HG02798 (cell line): ENCODE measurements at regions not wholly inside any gene's neighbourhood (a gene's known extent, or its start where the extent isn't known, plus 50 kb on each side); places are given as distances from the start of the nearest gene placed in this dataset.

Experiments used
- ATAC-seq: cut with Tn5 transposase; IDR thresholded peaks from one replicate; pipeline ENCODE4 v1.9.1; 2021; ENCODE audit warnings: mild to moderate bottlenecking; ENCODE audit not compliant: unreplicated experiment, poor library complexity

DNA sequence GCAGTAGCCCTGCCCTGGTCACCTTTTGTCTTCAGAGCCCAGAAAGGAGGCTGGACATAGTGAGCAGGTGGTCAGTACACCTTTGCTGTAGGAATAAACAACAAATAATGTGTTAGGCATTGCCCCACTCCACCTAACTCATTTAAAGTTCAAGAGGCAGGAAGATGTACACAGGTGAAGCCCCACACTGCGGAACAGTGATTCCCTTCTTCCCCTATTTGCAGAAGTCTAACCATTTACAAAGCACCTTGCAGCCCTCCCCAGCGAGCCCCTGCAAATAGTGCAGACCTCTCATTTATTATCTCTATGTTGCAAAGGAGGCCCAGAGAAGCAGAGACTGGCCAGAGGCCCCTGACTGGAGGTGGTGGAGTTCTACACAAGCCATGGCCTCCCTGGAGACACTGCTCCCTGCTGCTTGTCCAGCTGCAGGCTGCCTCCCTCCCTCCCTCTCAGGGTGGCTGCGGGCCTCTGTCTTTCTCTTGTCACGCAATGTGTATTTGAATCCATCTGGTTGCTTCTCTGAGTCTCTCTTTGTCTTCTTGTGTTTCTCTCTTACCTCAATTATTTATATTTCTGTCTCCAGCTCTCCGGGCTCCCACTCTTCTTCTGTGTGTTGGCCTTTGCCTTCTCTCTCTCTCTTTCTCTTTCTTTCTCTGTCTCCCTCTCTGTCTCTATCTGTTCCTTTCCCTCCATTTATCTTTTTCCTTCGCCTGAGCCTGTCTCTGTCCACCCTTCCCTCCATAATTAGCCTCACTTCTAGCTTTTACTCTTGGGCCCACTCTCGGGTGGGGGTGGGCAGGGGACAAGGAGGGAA is 59.1 kb upstream of the PRDM11 start:
- ATAC-seq = no peak

DNA sequence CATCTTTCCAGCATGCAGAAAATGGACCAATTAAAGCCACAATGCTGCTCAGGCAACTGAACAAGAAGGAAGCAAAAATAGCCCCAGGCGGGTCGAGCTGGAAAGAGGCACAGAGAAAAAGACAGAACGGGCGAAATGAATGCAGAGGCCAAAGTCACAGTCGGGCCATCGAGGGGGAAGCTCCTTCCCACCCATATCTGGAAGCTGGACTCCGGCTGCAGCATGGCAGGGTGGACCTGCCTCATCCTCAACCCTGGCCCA is 58.6 kb upstream of the PRDM11 start:
- ATAC-seq = no peak

DNA sequence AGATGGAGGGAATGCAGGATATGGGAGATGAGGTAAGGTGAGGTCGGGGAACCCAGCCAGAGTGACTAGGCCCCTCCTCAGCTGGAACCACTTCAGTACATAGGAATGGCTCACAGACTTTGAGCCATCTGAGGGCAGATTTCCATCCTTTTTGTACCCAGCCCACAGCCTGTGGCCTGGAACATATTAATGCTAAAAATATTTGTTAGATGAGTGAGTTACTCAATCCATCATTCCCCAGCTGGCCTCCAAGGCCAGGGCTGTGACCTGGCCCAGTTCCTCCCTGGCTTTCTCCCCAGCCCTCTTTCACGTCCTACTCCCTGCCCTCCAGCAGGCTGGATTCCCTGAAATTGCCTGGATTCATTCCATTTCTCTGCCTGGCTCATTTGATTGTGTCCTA is 57.2 kb upstream of the PRDM11 start:
- no peak for ATAC-seq

DNA sequence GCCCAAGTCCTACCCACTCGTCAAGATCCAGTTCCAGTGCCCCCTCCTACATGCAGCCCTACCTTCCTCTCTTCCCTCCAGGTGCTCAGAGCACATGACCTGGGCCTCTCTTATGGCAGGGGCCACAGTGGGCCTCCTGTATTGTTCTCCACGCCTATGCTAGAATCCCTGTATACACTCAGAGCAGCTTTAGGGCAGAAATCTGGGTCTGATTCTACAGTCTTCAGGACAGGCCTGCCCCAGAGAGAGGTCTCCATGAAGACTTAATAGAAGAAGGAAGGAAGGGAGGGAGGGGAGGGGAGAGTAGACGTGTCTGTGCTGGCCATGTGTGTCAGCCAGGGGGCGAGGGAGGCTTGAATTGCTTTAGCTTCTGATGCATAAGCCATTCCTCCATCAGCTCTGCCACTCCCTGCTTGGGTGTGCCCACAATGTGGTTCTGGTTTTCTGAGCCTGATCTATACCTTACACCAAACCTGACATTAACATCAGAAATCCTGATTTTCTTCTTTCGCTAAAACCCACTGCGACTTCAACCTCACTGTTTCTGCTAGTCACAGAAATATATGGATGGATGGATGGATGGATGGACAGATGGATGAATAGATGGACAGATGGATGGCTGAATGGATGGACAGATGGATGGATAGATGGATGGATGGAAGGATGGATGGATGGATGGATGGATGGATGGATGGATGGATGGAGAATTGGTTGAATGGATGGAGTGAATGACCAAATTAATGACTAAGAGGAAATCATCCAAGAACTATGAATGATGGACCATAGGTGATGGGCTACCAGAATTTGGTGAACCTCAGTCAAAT is 56.6 kb upstream of the PRDM11 start:
- ATAC-seq = no peak

DNA sequence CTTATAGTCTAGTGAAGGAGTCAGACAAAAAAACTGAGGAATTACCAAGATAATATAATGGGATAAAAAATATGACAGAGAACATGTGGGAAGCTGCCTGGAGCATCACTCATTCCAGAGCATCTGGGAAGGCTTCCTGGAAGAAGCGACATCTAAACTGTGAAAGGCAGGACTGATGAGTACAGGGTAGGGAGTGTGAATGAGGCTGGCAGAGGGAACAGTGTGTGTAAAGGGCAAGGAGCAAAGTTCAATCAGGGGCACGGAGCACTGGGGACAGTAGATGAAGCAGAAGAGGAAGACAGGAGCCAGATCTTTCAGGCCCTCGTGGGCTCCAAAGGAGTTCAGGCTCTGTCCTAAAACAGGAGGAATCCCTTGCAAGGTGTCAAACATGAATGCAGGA is 55.8 kb upstream of the PRDM11 start:
- ATAC-seq = no peak

DNA sequence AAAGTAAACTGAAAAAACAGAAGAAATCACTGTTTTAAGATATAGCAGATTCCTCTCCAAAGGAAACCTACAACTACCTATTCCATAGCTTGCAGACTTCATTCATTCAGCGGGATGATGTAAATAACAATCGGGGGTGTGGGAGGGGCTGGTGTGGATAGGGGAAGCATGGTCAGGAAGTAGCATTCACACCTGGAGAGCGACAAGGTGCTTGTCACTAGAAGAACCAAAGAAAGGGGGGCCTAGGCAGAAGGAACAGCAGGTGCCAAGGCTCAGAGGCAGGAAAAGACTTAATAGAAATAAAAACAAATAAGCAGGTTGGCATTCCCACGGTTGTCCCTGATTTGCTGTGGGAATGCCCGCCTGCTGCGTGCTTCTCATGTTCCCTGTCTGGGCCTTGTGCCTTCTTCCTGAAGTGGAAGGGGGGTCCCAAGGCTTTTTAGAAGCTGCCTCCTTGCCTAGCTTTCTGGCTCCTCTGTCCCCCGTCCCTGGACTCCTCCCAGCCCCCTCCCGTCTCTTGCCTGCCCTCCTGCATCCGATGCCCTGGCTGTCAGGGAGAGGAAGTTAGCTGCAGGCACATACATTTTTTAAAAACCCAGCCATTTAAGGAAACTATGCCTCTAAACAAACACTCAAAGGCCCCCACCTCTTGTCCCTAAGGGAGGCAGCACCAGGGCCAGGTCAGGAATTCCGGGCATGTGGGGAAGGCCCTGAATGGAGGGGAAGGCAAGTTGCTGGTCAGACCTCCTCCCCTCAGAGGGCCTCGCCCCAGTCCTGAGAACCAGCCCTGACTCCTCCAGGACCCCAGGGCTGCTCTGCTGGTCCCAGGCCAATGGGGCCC is 54.7 kb upstream of the PRDM11 start:
- ATAC-seq = no peak

DNA sequence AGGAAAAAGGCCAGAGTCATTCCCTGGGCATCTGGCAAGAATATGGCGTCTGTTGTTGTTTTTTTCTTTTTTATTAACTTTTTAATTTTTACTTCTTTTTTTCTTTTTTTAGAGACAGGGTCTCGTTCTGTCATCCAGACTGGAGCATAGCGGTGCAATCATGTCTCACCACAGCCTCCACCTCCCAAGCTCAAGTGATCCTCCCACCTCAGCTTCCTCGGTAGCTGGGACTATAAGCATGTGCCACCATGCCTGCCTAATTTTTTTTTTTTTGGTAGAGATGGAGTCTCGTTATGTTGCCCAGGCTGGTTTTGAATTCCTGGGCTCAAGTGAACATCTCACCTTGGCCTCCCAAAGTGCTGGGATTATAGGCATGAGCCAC is 54.0 kb upstream of the PRDM11 start:
- no peak for ATAC-seq

DNA sequence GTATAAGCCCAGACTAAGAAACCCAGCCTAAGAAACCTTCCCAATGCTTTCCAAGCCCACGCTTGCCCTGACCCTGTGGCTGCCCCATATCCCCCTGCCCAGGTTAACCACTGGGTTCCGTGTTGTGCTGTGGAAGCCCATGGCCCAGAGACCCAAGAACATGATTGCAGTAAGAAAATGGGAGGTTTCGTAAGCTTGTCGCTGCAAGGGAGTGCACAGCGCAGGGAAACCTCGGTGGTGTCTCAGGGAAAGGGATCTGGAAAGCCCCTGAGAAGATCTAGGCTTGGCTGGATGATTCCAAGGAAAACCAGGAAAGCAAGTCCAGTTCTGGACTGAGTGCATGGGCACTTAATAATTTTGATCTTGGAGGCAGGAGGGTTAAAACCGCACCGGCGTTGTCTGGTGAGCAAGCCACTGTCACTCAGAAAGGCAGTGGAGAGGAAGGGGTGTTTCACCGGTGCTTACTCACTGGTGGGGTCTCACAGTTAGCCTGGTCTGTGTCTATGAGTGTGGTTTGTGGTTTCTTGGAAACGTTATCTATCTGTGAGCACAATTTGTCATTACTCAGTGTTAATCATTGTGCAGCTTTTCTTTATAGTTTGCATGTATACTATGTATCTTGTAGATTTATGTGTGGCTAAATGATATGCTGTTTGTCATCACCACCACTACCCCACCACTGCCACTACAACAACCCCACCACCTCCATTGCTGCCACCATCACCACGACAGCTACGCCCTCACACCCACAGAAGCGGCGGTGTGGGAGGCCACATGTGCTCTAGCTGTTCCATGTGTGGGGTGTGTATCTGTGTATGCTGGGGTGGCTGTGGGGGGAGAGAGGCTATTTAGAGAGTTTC is 53.3 kb upstream of the PRDM11 start:
- ATAC-seq = no peak

DNA sequence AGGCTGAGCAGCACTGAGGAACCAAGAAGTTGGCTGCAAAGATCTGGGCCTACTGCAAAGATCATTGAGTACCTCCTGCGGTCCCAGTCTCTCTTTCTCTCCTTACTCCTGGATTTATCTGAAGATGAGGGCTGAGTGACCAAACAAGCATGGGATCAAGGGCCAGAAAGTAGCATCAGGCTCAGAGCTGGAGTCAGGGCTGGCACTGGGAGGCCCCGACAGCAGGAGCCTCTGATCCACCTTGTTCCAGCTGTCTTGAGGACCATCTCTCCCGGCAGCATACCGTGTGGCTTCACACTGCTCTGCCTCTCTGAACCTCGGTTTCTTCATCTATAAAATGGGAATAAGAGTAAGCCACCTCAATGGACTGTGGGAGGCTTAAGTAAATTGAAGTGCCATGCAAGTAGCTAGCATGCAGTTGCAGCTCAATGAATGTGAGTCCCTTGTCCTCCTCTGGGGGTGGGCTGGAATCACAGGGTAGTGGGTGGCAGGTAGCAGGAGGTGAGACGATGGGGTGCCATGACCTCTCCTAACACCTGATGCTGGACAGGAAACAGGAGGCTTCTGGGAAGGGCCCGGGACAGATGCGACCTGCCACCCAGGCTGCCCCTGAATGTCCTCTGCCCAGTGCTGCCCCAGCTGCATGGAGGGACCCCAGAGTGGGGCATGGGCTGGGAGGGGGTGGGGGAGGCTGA is 52.5 kb upstream of the PRDM11 start:
- no peak for ATAC-seq

DNA sequence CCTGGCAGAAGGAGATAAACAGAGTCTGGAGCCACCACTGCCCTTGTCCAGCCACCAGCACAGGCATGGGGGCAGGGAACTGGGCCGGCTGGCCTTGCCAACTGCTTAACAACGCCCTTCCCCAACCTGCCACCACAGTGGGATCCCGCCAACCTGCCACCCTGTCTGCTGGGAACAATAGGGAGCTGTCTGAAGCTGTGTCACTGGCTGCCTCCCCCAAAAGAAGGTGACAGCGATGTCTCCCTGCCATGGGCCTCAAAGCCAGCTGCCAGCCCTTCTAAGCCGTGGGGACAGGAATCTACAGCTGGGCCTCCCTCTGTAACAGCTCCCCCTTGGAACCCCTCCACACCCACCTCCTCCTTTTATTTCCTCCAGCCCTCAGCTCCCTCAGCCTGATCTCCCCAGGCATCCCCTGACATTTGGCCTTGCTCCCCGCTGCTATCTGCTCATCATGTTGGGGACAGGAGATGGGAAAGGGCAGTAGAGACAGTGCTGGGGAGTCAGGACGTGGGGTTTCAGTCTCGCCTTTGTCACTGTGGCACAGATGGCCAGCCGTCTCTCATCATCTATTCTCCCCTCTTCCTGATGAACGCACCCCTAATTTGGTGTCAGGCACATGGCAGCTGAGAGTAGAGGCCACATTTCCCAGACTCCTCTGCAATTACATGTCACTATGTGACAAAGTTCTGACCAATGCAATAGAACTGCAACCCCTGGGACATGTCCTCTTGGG is 51.3 kb upstream of the PRDM11 start:
- no peak for ATAC-seq

DNA sequence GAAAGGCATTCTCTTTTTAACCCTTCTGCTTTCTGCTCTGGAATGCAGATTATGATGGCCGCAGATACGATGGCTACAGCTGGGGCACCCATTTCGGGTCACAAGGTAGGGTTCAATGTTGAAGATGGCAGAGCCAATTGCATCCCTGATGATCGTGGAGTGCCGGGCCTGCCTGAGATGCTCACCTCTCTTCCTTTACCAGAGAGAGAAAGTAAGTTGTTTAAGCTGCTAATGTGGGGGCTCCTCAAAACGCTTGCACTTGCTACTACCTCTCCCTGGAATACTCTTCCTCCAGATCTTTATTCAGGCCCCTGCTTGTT is 50.8 kb upstream of the PRDM11 start:
- no peak for ATAC-seq

DNA sequence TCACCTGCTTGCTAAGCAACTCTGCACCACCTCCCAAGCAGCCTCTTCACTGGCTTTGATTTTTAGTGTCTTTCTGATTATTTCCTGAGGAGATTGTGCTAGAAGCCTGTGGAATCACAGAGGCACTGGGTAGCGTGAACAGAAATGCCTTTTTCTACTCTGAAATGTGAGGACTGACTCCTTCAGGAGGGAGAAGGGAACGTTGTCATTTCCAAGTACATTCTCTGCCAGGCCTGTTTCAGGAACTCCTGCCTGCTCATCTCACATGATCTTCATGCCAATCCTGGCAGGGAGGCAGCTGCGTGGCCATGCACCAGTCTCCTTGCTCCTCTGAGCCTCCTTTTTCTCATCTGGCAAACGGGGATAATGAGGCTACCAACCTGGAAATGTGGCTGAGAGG is 49.8 kb upstream of the PRDM11 start:
- ATAC-seq = no peak
